ENCODE measurements at regions not wholly inside any gene's neighbourhood (a gene's known extent, or its start where the extent isn't known, plus 50 kb on each side); places are given as distances from the start of the nearest gene placed in this dataset.

- Mint-ChIP-seq H3K9me3 (ENCODE audit: unreplicated experiment) (peaks cover 3% of the 10 kb centered on the region), H3K27ac (ENCODE audit: unreplicated experiment) (no peak overlapping the region), H3K4me1 (ENCODE audit: unreplicated experiment) (peaks cover 41% of the 10 kb centered on the region), H3K27me3 (ENCODE audit: unreplicated experiment) (no peaks in the 10 kb centered on the region), H3K4me3 (ENCODE audit: unreplicated experiment) (no peak overlapping the region), H3K36me3 (ENCODE audit: unreplicated experiment) (no peaks in the 10 kb centered on the region)
- no peak for TF ChIP-seq CTCF (IDR thresholded peaks at IDR 0.05)
- no peak for DNase-seq (ENCODE audit: extremely low spot score, unreplicated experiment)
Observed at GRCh38 chr3:76942101-76942500, 97.8 kb upstream of the ROBO2 start.

GRCh38 chr3:76943058-76943457, 96.8 kb upstream of the ROBO2 start:
- DNase-seq (ENCODE audit: extremely low spot score, unreplicated experiment): no peak
- H3K36me3 Mint-ChIP-seq (ENCODE audit: unreplicated experiment): no peaks in the 10 kb centered on the region
- H3K27me3 Mint-ChIP-seq (ENCODE audit: unreplicated experiment): no peaks in the 10 kb centered on the region
- TF ChIP-seq CTCF (IDR thresholded peaks at IDR 0.05): no peak
- no peak overlapping the region for H3K27ac Mint-ChIP-seq (ENCODE audit: unreplicated experiment)
- peaks cover 41% of the 10 kb centered on the region for H3K4me1 Mint-ChIP-seq (ENCODE audit: unreplicated experiment)
- H3K4me3 Mint-ChIP-seq (ENCODE audit: unreplicated experiment): no peak overlapping the region
- peaks cover 3% of the 10 kb centered on the region for H3K9me3 Mint-ChIP-seq (ENCODE audit: unreplicated experiment)

GRCh38 chr3:76943671-76944070, 96.2 kb upstream of the ROBO2 start:
- DNase-seq (ENCODE audit: extremely low spot score, unreplicated experiment): no peak
- H3K4me1 Mint-ChIP-seq (ENCODE audit: unreplicated experiment): peaks cover 36% of the 10 kb centered on the region
- no peak for TF ChIP-seq CTCF (IDR thresholded peaks at IDR 0.05)
- no peaks in the 10 kb centered on the region for H3K27me3 Mint-ChIP-seq (ENCODE audit: unreplicated experiment)
- H3K4me3 Mint-ChIP-seq (ENCODE audit: unreplicated experiment): no peak overlapping the region
- H3K36me3 Mint-ChIP-seq (ENCODE audit: unreplicated experiment): no peaks in the 10 kb centered on the region
- H3K9me3 Mint-ChIP-seq (ENCODE audit: unreplicated experiment): peaks cover 3% of the 10 kb centered on the region
- H3K27ac Mint-ChIP-seq (ENCODE audit: unreplicated experiment): no peak overlapping the region

- no peaks in the 10 kb centered on the region for H3K27me3 Mint-ChIP-seq (ENCODE audit: unreplicated experiment)
- DNase-seq (ENCODE audit: extremely low spot score, unreplicated experiment): no peak
- no peak overlapping the region for H3K27ac Mint-ChIP-seq (ENCODE audit: unreplicated experiment)
- no peak overlapping the region for H3K4me3 Mint-ChIP-seq (ENCODE audit: unreplicated experiment)
- no peaks in the 10 kb centered on the region for H3K36me3 Mint-ChIP-seq (ENCODE audit: unreplicated experiment)
- no peaks in the 10 kb centered on the region for H3K9me3 Mint-ChIP-seq (ENCODE audit: unreplicated experiment)
- TF ChIP-seq CTCF (IDR thresholded peaks at IDR 0.05): no peak
- peaks cover 22% of the 10 kb centered on the region for H3K4me1 Mint-ChIP-seq (ENCODE audit: unreplicated experiment)
Observed at GRCh38 chr3:76949033-76949432, 90.9 kb upstream of the ROBO2 start.

- H3K9me3 Mint-ChIP-seq (ENCODE audit: unreplicated experiment): no peaks in the 10 kb centered on the region
- H3K4me3 Mint-ChIP-seq (ENCODE audit: unreplicated experiment): no peak overlapping the region
- no peak for TF ChIP-seq CTCF (IDR thresholded peaks at IDR 0.05)
- H3K4me1 Mint-ChIP-seq (ENCODE audit: unreplicated experiment): peaks cover 22% of the 10 kb centered on the region
- H3K27ac Mint-ChIP-seq (ENCODE audit: unreplicated experiment): no peak overlapping the region
- DNase-seq (ENCODE audit: extremely low spot score, unreplicated experiment): no peak
- H3K27me3 Mint-ChIP-seq (ENCODE audit: unreplicated experiment): no peaks in the 10 kb centered on the region
- no peaks in the 10 kb centered on the region for H3K36me3 Mint-ChIP-seq (ENCODE audit: unreplicated experiment)
Observed at GRCh38 chr3:76949462-76949861, 90.4 kb upstream of the ROBO2 start.

Data from osteocyte (in vitro differentiated cells).